ENCODE measurements at regions not wholly inside any gene's neighbourhood (a gene's known extent, or its start where the extent isn't known, plus 50 kb on each side); places are given as distances from the start of the nearest gene placed in this dataset.

- TF ChIP-seq CTCF (IDR thresholded peaks at IDR 0.05 in 4 of 5, conservative IDR thresholded peaks at IDR 0.05 in 1 of 5) (no peak), POLR2A (IDR thresholded peaks at IDR 0.05) (no peak)
These were observed 94.4 kb upstream of the TLE4 start for GRCh38 chr9:79477241-79477840.

Measured in gastrocnemius medialis (tissue), 4 donors.